Mucosa of rectum (tissue), 2 donors: ENCODE measurements at regions not wholly inside any gene's neighbourhood (a gene's known extent, or its start where the extent isn't known, plus 50 kb on each side); places are given as distances from the start of the nearest gene placed in this dataset.

Experiments used
- H3K27ac ChIP-seq, 2 donors: one replicate each; pipeline ENCODE4 v1.7.0; 2013; ENCODE audit warnings: inconsistent platforms in 2 of 2, low read depth in 2 of 2, low read length in 2 of 2
- H3K27me3 ChIP-seq, 2 donors: one replicate each; pipeline ENCODE4 v1.7.0; 2013; ENCODE audit warnings: low read length in 2 of 2; ENCODE audit not compliant: control insufficient read depth in 2 of 2, insufficient read depth in 2 of 2
- H3K36me3 ChIP-seq, 2 donors: one replicate each; pipeline ENCODE4 v1.7.0; 2013; ENCODE audit warnings: low read length in 2 of 2; ENCODE audit not compliant: control insufficient read depth in 2 of 2, insufficient read depth in 2 of 2
- H3K4me1 ChIP-seq, 2 donors: one replicate each; pipeline ENCODE4 v1.7.0; 2013; ENCODE audit warnings: low read length in 2 of 2, mild to moderate bottlenecking in 1 of 2; ENCODE audit not compliant: control insufficient read depth in 2 of 2, insufficient read depth in 2 of 2
- H3K4me3 ChIP-seq, 2 donors: one replicate each; pipeline ENCODE4 v1.7.0; 2013; ENCODE audit warnings: low read length in 2 of 2
- H3K9ac ChIP-seq, 2 donors: one replicate each; pipeline ENCODE4 v1.7.0; 2013; ENCODE audit warnings: low read length in 2 of 2, low read depth in 1 of 2, mild to moderate bottlenecking in 1 of 2
- H3K9me3 ChIP-seq, 2 donors: one replicate each; pipeline ENCODE4 v1.7.0; 2013; ENCODE audit warnings: low read length in 2 of 2; ENCODE audit not compliant: control insufficient read depth in 2 of 2
- donor health status: healthy.
- donor health status: Normal muscosa, but diverticular disease.

DNA sequence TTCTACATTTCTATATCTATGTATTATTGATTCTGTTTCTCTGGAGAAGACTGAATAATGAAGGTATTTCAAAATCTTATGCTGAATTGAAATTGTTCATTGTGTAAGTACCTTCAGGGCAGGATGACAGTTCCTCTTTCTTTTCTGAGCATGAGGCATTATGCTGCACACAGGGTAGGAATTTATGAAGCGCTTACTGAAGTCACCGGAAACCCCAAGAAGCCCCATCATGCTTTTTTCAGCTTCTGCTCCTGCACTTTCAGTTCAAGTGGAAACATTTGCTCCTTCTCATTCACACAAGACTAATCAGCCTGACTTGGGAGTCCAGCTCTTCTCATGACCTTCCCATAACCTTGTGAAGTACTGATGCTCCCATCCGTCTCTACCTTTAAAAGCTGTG is 314.7 kb upstream of the SORL1-AS1 start:
- H3K9me3 ChIP-seq: no peaks in the 10 kb centered on the region
- H3K4me3 ChIP-seq: no peak overlapping the region
- H3K36me3 ChIP-seq: no peaks in the 10 kb centered on the region
- H3K9ac ChIP-seq: no peak overlapping the region
- H3K27me3 ChIP-seq: no peaks in the 10 kb centered on the region
- no peaks in the 10 kb centered on the region for H3K4me1 ChIP-seq
- H3K27ac ChIP-seq: no peak overlapping the region

DNA sequence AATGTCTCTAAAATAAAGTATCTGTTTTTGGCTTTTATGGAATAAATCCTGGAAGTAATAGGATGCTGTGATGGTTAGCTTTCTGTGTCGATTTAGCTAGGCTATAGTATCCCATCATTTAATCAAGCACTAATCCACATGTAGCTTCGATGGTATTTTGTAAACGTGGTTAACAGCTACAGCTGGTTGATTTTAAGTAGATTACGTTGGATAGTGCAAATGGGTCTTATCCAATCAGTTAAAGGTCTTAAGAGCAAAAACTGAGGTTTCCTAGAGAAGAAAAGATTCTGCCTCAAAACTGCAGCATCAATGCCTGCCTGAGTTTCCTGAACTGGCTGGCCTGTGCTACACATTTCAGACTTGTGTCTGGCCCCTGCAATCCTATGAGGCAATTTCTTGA is 314.2 kb upstream of the SORL1-AS1 start:
- no peaks in the 10 kb centered on the region for H3K9me3 ChIP-seq
- H3K4me3 ChIP-seq: no peak overlapping the region
- H3K4me1 ChIP-seq: no peaks in the 10 kb centered on the region
- H3K27me3 ChIP-seq: no peaks in the 10 kb centered on the region
- no peak overlapping the region for H3K9ac ChIP-seq
- H3K27ac ChIP-seq: no peak overlapping the region
- no peaks in the 10 kb centered on the region for H3K36me3 ChIP-seq

DNA sequence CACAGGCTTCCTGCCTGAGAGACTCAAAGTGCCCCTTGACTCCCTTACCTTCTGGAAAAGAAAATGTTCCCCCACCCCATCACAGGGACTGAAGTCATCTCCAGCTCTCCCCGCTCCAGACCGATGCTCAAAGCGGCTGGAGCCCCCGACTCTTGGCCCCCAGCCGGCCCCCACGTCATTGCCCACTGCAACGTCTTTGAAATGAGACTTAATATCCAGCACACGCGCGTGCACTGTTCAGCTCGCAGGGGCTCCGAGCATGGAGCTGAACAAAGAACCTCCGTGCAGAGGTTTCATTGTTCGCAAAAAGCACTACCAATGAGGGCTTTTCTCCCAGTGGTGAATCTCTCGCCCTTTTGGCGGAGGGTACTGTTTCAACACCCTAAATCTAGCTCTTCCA is 313.4 kb upstream of the SORL1-AS1 start:
- Histone ChIP-seq H3K36me3 (no peaks in the 10 kb centered on the region), H3K4me3 (no peak overlapping the region), H3K9me3 (no peaks in the 10 kb centered on the region), H3K27me3 (no peaks in the 10 kb centered on the region), H3K27ac (no peak overlapping the region), H3K9ac (no peak overlapping the region), H3K4me1 (no peaks in the 10 kb centered on the region)

DNA sequence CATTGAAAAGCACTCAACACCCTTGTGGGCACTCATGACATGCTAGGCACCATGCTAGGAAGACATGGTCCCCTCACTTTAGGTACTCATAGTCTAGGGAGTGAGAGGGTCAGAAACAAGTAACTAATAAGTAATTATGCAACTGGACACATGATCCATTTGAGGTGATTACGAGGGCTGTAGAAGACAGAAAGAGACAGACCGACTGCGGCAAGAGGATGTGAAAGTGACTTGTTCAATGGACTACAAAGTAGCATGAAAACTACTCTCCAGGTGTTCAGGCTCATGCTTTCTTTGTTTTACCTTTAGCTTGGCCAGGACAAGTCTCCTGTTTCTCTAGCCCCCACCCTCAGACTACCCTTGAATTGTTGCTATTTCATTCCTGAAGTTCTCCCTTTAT is 310.8 kb upstream of the SORL1-AS1 start:
- Histone ChIP-seq H3K4me1 (no peaks in the 10 kb centered on the region), H3K36me3 (no peaks in the 10 kb centered on the region), H3K9ac (no peak overlapping the region), H3K27ac (no peak overlapping the region), H3K4me3 (no peak overlapping the region), H3K9me3 (no peaks in the 10 kb centered on the region), H3K27me3 (no peaks in the 10 kb centered on the region)

DNA sequence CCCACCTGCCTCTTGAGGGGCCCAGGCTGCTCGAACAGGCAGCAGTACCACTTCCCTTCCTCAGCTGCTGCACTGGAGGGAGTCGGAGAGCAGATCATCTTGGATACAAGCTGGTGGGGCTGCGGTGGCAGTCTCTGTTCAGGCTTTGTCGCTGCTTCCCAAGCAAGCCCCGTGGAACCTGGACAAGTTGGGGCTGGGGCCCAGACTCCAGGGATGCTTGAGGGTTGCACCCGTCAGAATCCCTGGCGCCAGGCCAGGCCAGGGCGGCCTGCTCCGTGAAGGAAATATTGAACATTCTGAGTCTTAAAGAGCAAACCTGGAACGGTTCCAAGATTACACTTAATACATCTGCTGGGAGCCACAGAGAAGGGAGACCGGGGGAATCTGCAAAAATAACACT is 310.1 kb upstream of the SORL1-AS1 start:
- no peaks in the 10 kb centered on the region for H3K27me3 ChIP-seq
- no peak overlapping the region for H3K9ac ChIP-seq
- no peaks in the 10 kb centered on the region for H3K9me3 ChIP-seq
- no peaks in the 10 kb centered on the region for H3K4me1 ChIP-seq
- H3K36me3 ChIP-seq: no peaks in the 10 kb centered on the region
- no peak overlapping the region for H3K4me3 ChIP-seq
- no peak overlapping the region for H3K27ac ChIP-seq

DNA sequence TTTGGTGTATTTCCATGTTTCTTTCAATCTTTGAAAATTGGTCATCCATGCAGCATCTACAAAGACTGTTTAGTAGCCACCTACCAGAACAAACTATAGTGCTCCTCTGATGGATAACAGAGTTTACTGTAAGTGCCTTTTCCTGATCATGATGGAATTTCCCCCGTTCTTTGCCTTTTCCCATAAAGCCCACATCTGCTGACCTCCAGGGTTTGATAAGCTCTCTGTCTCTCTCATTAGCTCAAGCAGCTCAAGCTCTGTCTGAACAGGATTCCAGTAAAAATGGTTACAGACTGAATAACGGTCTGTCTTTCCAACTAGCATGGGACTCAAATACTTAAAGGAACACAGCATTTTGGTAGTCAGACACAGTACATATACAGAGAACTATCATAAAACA is 308.4 kb upstream of the SORL1-AS1 start:
- Histone ChIP-seq H3K4me1 (no peaks in the 10 kb centered on the region), H3K9ac (no peak overlapping the region), H3K27me3 (no peaks in the 10 kb centered on the region), H3K4me3 (no peak overlapping the region), H3K36me3 (no peaks in the 10 kb centered on the region), H3K9me3 (no peaks in the 10 kb centered on the region), H3K27ac (no peak overlapping the region)

DNA sequence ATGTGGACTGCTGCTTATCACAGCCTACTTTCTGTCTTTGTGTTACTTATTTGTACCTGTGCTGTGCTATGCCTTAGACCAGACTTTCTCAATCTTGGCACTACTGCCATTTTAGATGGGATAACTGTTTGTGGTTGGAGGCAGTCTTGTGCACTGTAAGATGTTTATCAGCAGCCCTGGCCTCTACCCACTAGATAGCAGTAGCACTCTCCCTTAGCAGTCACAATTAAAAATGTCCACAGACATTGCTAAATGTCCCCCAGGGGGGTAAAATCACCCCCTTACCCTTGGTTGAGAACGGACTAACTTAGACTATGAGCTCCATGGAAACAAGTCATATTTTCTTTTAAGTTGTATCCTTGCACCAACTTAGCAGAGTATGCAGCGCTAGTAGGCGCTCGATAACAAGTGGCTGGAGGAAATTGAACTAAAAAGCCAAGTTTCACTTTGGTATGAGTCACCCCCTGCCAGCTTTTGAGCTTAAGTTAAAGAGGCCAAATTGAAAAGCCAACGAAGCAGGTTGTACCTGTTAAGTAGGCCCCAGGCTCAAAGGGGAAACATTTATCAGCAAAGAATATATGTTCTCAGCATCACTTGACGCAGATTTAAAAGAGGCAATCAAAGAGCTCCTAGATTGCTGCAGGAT is 304.8 kb upstream of the SORL1-AS1 start:
- Histone ChIP-seq H3K4me3 (no peak overlapping the region), H3K4me1 (no peaks in the 10 kb centered on the region), H3K27me3 (no peaks in the 10 kb centered on the region), H3K9ac (no peak overlapping the region), H3K9me3 (no peaks in the 10 kb centered on the region), H3K36me3 (no peaks in the 10 kb centered on the region), H3K27ac (no peak overlapping the region)

DNA sequence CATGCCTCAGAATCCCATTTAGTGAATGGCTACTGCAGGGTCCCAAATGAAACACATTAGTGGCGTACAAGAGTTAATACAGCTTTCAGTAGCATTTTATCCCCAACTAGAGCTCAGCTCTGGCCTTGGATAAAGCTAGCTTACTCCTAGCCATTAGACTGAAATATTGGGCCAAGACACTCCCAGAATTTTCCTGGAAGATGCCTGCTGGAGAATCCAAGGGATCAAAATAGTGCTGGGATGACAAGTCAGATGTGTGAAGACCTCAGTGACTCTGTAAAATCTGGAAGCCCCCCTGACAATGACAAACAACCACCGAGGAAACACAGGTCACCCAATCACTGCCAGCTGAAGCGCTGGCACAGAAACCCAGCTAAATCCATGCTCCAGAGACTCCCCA is 303.1 kb upstream of the SORL1-AS1 start:
- Histone ChIP-seq H3K27me3 (no peaks in the 10 kb centered on the region), H3K4me3 (no peak overlapping the region), H3K9me3 (no peaks in the 10 kb centered on the region), H3K4me1 (no peaks in the 10 kb centered on the region), H3K9ac (no peak overlapping the region), H3K27ac (no peak overlapping the region), H3K36me3 (no peaks in the 10 kb centered on the region)

DNA sequence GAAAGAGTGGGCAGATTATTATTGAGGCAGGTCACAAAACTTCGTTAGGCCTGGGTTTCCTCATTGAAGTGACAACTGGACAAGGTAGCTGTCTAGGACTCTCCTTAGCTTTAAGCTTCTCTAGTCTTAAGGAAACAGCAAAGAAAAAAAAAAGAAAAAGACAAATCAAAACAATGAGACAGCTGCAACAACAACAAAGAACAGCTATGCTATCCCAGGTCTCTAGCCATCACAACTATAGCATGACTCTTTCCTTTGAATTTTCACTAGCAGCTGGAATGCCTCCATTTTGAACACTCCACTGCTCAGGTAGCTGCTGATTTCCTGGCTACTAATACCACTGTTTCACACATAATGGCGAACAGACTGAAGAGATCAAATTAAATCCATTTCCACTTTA is 302.4 kb upstream of the SORL1-AS1 start:
- H3K9ac ChIP-seq: no peak overlapping the region
- H3K27me3 ChIP-seq: no peaks in the 10 kb centered on the region
- no peak overlapping the region for H3K27ac ChIP-seq
- no peaks in the 10 kb centered on the region for H3K36me3 ChIP-seq
- no peak overlapping the region for H3K4me3 ChIP-seq
- H3K4me1 ChIP-seq: no peaks in the 10 kb centered on the region
- no peaks in the 10 kb centered on the region for H3K9me3 ChIP-seq

DNA sequence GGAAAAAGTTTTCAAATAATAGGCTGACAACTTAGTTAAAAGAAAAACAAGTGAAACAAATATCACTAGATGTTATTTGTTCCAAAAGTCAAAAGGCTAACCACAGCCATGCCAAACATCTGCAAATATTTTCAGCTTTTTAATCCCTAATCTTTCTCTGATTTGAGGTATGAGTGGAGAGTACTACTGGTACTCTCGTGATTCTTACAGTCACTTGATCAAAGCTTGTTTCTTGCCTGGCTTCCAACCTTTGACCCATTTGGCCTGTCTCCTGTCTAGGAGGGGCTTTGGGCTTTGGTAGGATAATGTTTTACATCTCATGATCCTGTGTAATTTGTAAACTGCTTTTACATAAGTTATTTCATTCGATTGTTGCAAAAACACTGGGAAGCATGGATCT is 301.8 kb upstream of the SORL1-AS1 start:
- no peak overlapping the region for H3K27ac ChIP-seq

DNA sequence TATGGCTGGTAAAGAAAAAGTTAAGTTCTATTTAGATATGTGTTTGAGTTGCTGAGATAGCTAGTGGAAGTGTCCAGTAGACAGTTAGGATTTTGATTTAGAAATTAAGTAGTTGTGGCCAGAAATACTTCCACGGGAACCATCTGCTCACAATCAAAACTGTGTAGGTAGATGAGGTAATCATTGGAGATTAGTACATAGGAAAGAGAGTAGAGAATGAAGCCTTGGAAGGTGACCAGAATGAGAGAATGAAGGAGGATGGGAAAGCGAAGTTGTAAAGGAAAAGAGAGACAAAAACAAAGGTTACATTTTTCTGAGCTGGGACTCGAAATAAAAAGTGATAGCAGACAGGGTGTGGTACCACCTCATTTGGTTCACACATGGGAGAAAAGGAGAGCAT is 296.9 kb upstream of the SORL1-AS1 start:
- H3K27ac ChIP-seq: no peak overlapping the region
- H3K9me3 ChIP-seq: no peaks in the 10 kb centered on the region
- no peaks in the 10 kb centered on the region for H3K27me3 ChIP-seq
- H3K4me1 ChIP-seq: no peaks in the 10 kb centered on the region
- no peak overlapping the region for H3K9ac ChIP-seq
- H3K36me3 ChIP-seq: no peaks in the 10 kb centered on the region
- no peak overlapping the region for H3K4me3 ChIP-seq

More for the DNA sequence above, 301.8 kb upstream of the SORL1-AS1 start:
- Histone ChIP-seq H3K9ac (no peak overlapping the region), H3K9me3 (no peaks in the 10 kb centered on the region), H3K4me3 (no peak overlapping the region), H3K4me1 (no peaks in the 10 kb centered on the region), H3K27me3 (no peaks in the 10 kb centered on the region), H3K36me3 (no peaks in the 10 kb centered on the region)
